Parathyroid adenoma (tissue), 2 donors: ENCODE measurements at regions not wholly inside any gene's neighbourhood (a gene's known extent, or its start where the extent isn't known, plus 50 kb on each side); places are given as distances from the start of the nearest gene placed in this dataset.

Experiments
- H2AFZ ChIP-seq: fragments of 300-600 bp; sonication (generic); one replicate; pipeline ENCODE4 v1.7.0; 2017; ENCODE audit warnings: antibody characterized with exemption, mild to moderate bottlenecking
- H3K27ac ChIP-seq: fragments of 300-600 bp; sonication (generic); one replicate; pipeline ENCODE4 v1.7.0; 2017
- H3K27me3 ChIP-seq: fragments of 300-600 bp; sonication (generic); one replicate; pipeline ENCODE4 v1.7.0; 2017; ENCODE audit warnings: low read length; ENCODE audit not compliant: control insufficient read depth, insufficient read depth
- H3K36me3 ChIP-seq: fragments of 300-600 bp; sonication (generic); one replicate; pipeline ENCODE4 v1.7.0; 2017; ENCODE audit warnings: low read length; ENCODE audit not compliant: control insufficient read depth, insufficient read depth
- H3K4me1 ChIP-seq: fragments of 300-600 bp; sonication (generic); one replicate; pipeline ENCODE4 v1.7.0; 2017; ENCODE audit warnings: control low read depth
- H3K4me2 ChIP-seq: fragments of 300-600 bp; sonication (generic); one replicate; pipeline ENCODE4 v1.7.0; 2017; ENCODE audit warnings: low read length
- H3K4me3 ChIP-seq: fragments of 300-600 bp; sonication (generic); one replicate; pipeline ENCODE4 v1.7.0; 2017; ENCODE audit warnings: low read depth, low read length
- H3K79me2 ChIP-seq: fragments of 300-600 bp; sonication (generic); one replicate; pipeline ENCODE4 v1.7.0; 2017; ENCODE audit warnings: control low read depth
- H3K9ac ChIP-seq: fragments of 300-600 bp; sonication (generic); one replicate; pipeline ENCODE4 v1.7.0; 2017; ENCODE audit warnings: mild to moderate bottlenecking
- H3K9me3 ChIP-seq: fragments of 300-600 bp; sonication (generic); one replicate; pipeline ENCODE4 v1.7.0; 2017; ENCODE audit warnings: low read length; ENCODE audit not compliant: control insufficient read depth
- TF ChIP-seq, protein P1 (sequence below): fragments of 300-600 bp; sonication (generic); IDR thresholded peaks from one replicate; pipeline ENCODE4 v1.7.0; 2017; ENCODE audit warnings: antibody characterized with exemption, mild to moderate bottlenecking
- donor health status: primary hyperparathyroidism.

DNA sequence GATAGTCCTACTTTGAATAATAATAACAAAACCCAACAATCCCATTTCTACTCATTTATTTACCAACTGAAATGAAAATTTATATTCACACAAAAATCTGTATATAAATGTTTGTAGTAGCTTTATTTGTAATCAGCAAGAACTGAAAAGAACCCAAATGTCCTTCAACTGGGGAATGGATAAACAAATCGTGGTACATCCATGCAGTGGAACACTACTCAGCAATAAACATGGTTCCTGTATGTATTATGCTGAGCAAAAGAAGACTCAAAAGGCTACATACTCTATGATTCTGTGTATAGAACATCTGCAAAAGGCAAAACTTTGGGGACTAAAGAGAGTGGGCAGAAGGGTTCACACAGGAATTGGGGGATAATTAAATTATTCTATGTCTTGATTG lies 136.1 kb upstream of the HAND1 start:
- TF ChIP-seq, protein P1, sequence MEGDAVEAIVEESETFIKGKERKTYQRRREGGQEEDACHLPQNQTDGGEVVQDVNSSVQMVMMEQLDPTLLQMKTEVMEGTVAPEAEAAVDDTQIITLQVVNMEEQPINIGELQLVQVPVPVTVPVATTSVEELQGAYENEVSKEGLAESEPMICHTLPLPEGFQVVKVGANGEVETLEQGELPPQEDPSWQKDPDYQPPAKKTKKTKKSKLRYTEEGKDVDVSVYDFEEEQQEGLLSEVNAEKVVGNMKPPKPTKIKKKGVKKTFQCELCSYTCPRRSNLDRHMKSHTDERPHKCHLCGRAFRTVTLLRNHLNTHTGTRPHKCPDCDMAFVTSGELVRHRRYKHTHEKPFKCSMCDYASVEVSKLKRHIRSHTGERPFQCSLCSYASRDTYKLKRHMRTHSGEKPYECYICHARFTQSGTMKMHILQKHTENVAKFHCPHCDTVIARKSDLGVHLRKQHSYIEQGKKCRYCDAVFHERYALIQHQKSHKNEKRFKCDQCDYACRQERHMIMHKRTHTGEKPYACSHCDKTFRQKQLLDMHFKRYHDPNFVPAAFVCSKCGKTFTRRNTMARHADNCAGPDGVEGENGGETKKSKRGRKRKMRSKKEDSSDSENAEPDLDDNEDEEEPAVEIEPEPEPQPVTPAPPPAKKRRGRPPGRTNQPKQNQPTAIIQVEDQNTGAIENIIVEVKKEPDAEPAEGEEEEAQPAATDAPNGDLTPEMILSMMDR, result no peak
- Histone ChIP-seq H3K27ac (no peak overlapping the region), H3K9me3 (no peaks in the 10 kb centered on the region), H3K36me3 (no peaks in the 10 kb centered on the region), H3K4me3 (no peak overlapping the region), H3K79me2 (no peaks in the 10 kb centered on the region), H3K27me3 (no peaks in the 10 kb centered on the region), H3K4me2 (no peak overlapping the region), H3K9ac (no peak overlapping the region), H2AFZ (no peak overlapping the region), H3K4me1 (no peaks in the 10 kb centered on the region)

DNA sequence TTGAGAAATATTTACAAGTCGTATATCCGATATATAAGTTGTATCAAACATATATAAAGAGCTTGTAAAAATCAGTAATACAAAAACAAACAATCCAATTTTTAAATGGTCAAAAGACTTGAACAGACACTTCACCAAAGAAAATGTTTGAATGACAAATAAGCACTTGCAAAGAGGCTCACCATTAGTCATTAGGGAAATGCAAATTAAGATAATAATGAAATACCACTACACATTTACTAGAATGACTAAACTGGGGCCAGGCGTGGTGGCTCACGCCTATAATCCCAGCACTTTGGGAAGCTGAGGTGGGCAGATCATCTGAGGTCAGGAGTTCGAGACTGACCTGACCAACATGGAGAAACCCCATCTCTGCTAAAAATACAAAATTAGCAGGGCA lies 134.6 kb upstream of the HAND1 start:
- Histone ChIP-seq H3K4me3 (no peak overlapping the region), H3K4me1 (no peaks in the 10 kb centered on the region), H3K9me3 (no peaks in the 10 kb centered on the region), H3K27me3 (no peaks in the 10 kb centered on the region), H3K9ac (no peak overlapping the region), H3K79me2 (no peaks in the 10 kb centered on the region), H3K36me3 (no peaks in the 10 kb centered on the region), H3K4me2 (no peak overlapping the region), H3K27ac (no peak overlapping the region), H2AFZ (no peak overlapping the region)
- TF ChIP-seq, protein P1, result no peak

DNA sequence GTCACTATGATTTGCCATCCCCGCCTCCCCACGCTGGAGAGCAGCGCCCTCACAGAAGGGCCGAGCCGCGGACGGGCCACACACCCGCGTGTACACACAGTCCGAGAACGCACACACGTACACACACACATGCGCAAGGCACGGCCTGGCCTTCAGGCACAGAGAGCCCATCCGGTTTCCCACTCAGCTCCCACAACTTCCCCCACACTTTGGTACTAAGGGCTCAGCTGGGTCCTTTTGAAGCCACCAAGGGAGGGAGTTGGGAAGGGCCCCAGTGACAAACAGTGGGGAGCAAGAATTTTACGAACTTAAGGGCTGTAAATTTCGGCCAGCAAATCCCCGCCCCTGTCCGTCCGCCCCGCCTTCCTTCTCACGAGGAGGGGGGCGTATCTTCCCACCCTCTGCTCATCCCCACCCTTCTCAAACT lies 133.3 kb upstream of the HAND1 start:
- Histone ChIP-seq H3K36me3 (no peaks in the 10 kb centered on the region), H3K4me3 (no peak overlapping the region), H3K4me1 (no peaks in the 10 kb centered on the region), H2AFZ (no peak overlapping the region), H3K79me2 (no peaks in the 10 kb centered on the region), H3K4me2 (peak overlapping the region; percentile 13), H3K27me3 (no peaks in the 10 kb centered on the region), H3K27ac (no peak overlapping the region), H3K9me3 (no peaks in the 10 kb centered on the region), H3K9ac (no peak overlapping the region)
- TF ChIP-seq, protein P1, result no peak

DNA sequence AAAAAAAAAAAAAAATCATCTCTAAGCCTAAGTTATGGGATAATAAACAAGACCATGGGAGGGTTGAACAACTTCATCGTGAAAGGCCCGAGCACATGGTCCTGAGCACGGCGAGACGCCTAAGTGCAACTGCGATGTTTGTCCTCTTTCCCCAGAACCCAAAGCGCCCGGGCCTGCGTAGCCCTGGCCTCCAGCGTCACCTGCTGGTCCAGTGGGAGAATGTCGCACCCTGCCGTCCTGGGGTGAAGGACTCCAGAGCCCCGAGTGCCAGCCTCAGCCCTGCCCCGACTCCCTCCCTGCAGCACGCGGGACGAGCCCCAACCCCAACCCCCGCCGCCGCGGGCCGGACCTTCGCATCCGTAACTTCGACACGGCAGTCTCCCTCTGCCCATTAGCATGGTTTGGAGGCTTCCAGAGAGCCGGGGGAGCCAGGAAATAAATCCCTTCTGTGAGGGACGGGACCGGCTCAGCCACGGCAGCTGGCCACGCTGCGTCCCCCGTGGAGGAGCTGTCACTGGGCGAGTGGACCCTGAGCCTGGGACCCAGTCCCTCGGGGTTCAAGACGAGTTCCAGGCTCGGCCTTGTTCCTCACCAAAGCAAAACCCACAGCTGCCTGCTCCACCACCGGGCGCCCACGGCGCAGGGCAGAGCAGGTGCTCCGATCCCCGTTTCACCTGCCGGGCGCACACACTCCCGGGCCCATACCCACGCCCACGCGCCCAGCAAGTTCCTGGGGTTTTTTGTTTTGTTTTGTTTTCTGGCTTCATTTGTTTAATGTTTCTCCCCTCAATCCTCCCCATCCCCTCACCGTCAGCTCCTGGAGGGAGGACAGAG lies 132.5 kb upstream of the HAND1 start:
- Histone ChIP-seq H3K9me3 (no peaks in the 10 kb centered on the region), H3K27ac (no peak overlapping the region), H3K4me3 (peak overlapping the region; percentile 39), H3K9ac (no peak overlapping the region), H3K79me2 (no peaks in the 10 kb centered on the region), H3K4me2 (peak overlapping the region; percentile 61), H2AFZ (peak overlapping the region; percentile 63), H3K36me3 (no peaks in the 10 kb centered on the region), H3K27me3 (no peaks in the 10 kb centered on the region), H3K4me1 (no peaks in the 10 kb centered on the region)
- TF ChIP-seq, protein P1, result peak; percentile 85

DNA sequence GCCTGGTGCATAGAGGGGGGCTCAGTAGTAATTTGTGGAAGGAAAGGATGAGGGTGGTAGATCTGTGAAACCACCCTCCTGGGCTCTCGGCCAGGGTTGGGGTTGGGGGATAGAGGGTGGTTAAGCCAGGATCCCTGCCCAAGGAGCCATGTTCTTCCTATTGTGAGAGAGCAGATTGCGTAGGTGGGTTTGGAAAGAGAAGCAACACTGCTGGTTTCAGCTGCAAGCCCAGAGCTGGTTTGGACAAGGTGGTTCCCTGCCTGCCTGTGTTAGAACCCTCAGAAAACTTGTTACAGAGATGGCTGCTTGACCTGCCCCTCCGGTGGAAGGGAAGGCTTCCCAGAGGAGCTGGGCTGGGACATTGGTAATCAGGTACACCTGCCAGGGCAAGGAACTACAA lies 131.2 kb upstream of the HAND1 start:
- Histone ChIP-seq H3K27me3 (no peaks in the 10 kb centered on the region), H3K4me1 (no peaks in the 10 kb centered on the region), H3K4me3 (no peak overlapping the region), H3K4me2 (no peak overlapping the region), H3K79me2 (no peaks in the 10 kb centered on the region), H2AFZ (no peak overlapping the region), H3K27ac (no peak overlapping the region), H3K9ac (no peak overlapping the region), H3K9me3 (no peaks in the 10 kb centered on the region), H3K36me3 (no peaks in the 10 kb centered on the region)
- TF ChIP-seq, protein P1, result no peak
